ENCODE measurements at regions not wholly inside any gene's neighbourhood (a gene's known extent, or its start where the extent isn't known, plus 50 kb on each side); places are given as distances from the start of the nearest gene placed in this dataset.

DNA sequence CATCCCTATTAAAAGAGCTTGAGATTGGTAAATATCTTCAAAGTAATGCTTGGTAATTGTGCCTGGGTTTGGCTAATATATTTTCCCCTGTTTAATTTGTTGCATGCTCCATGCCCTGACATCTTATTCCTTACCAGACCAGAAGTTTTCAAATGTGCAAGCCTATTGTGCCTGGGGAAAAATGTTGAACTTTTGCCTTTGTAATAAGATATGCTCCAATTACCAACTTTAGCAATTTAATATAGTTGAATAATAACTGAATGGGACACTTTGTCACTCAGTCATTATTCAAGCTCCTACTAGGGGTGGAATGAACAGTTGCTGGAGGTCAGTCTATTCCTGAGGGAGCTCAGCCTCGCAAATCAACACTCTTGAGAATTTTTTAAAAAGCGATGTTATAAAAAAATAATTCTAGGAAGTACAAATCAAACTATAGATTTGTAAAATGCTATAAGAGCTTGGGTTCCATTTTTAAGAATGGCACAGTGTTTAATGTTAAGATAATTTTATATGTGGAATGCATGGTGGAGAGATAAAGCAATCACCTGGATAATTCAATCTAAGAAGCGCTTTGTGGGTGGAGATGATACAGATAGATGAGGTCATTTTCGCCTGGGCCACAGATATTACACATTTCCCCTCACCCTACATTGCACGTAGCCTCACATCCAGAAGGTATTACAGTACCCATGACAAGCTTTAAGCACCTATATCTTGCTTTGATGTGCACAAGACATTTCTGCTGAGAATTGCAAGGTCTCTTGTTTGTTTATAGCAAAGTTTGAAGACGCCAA lies 231.8 kb downstream of the PIK3R1 start:
- no peak for DNase-seq (ENCODE audit: low read depth in 4 of 4, low spot score in 2 of 4)

DNA sequence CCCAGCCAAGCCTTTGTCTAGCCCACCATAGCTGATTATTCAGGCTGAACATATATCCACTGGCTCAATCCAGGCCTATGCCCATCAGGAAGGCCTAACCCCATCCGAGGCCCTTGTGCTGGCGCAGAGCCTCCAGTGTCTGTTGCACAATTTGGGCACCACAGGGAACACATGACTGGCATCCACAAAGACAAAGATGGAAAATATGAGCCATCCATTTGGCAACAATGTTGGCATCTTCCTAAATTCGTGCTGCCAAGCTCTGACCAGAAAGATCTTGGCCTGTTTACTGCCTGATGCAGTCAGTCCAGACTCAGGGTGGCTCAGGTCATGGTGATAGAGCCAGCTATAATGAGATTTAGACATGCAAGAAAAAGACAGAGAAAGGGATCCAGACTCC lies 233.8 kb downstream of the PIK3R1 start:
- no peak for DNase-seq (ENCODE audit: low read depth in 4 of 4, low spot score in 2 of 4)

DNA sequence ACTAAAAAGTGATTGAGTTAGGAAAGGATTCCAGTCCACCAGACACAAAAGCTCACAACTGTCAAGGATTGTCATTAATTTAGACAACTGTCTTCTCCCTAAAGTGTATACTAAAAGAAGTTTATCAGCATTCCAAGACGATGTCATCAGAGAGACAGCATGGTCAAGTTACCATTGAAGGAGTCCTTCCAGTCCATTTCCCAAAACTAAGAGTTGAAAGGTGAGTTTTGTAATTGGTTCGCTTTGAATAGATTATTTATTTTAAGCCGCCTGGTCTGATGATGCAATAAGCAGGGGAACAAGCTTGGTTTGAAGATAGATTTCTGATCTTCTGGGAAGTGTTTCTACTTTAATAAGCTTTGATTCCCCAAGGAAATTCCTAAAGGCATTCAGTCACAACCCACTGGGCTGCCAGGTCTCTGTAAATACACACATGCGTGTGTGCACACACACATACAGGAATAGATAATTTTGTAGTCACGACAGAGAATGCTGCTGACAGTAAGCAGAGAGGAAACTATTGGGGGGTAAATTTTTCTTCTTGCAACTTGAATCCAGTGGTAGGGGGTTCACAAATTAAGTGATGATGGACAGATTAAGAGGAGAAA lies 234.8 kb downstream of the PIK3R1 start:
- no peak for DNase-seq (ENCODE audit: low read depth in 4 of 4, low spot score in 2 of 4)

DNA sequence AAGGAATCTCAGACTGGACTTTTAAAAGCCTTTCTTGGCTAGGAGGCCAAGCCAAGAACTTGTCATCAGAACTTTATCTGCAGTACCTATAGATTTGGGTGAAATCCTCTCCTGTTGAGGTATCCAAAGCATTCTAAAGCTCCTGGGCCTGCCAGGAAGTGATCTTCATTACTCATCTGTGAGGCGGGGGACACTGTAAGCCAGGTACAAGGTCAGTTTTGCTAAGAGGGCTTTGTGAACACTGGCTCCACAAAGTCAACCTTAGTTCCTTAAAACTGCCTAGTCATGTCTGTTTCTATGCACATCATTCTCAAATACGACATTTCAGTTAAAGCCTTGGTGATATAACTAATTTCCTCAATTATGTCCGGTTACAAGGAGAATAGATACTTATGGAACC lies 236.7 kb downstream of the PIK3R1 start:
- DNase-seq (ENCODE audit: low read depth in 4 of 4, low spot score in 2 of 4): no peak

DNA sequence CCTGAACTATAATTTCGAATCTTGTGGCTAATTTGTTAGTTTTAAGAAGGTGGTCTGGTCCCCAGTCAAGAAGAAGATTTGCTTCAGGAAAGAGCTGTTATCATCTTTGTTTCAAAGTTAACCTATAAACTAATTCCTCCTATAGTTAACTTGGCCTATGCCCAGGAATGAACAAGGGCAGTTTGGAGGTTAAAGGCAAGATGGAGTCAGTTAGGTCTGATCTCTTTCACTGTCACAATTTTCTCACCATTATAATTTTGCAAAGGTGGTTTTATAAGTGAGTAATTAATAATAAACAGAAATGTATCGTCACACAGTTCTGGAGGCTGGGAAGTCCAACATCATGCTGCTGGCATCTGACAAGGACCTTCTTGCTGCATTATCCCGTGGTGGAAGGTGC lies 238.6 kb downstream of the PIK3R1 start:
- DNase-seq (ENCODE audit: low read depth in 4 of 4, low spot score in 2 of 4): no peak

DNA sequence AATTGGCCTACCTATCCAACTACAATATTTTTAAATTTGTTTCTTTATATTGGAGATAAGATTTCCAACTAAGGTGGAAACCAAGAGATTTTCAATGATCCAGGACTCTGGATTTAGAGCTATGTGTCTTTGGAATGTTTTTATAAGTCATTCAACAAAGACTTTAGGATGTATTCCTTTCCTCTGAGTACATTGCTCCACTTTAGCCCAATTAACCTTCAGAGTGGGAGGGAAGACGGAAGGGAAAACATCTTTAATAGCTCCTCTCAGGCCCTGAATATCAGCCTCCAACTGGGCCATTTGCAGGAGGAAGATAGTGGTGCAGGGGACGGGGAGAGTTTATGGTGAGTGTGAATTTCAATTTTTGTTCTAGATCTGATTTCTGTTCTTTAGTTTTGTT lies 239.2 kb downstream of the PIK3R1 start:
- DNase-seq (ENCODE audit: low read depth in 4 of 4, low spot score in 2 of 4): no peak

DNA sequence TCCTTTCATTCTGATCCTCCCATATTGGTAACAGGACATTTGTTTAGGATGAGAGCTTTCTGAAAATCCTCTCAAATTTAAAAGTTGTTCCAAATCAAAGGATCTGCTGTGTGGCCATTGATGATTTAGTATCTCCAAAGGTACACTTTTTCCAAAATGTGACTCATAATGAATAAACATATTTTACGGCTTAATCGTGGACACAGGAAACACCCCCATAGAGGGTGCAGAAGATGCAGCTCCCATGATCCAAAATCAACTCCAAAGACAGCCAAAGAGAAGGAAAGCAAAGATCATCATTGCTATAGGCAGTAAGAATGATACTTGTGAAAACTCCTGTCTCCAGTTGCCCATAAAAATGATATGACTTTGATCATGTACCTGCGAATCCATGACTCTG lies 239.7 kb downstream of the PIK3R1 start:
- DNase-seq (ENCODE audit: low read depth in 4 of 4, low spot score in 2 of 4): no peak

DNA sequence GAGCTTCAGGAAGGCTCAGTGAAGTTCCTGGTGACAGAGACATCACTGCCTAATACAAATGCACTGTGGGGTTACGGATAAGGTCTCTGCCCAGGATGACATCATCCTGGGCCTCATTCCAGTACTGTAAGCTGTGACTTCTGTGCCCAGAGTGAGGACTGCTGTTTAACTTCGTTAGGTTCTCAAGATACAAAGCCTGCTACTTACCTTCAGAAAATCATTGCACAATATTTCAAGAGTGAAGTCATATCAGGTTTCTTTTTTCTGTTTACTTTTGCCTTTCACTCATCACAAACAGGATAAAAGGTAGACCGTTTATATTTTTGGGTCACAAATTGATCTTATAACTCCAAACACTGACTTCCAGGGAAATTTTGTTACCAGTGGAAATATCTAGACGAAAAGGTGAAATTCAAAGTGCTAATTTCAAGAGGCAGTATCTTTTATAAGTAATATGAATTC lies 241.2 kb downstream of the PIK3R1 start:
- DNase-seq (ENCODE audit: low read depth in 4 of 4, low spot score in 2 of 4): no peak

DNA sequence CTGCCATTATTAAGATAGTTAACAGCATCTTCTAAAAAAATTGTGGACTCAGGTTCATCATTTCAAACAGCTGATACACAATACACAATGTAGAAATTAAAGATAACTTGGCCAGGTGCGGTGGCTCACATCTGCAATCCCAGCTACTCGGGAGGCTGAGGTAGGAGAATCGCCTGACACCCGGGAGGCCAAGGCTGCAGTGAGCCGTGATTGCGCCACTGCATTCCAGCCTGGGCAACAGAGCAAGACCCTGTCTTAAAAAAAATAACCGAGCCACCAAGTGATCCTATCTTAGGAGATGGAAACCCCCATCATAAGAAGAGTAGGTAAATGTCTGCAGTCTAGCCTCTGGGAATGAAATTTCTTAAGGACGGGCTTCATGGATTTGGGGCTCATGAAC lies 241.7 kb downstream of the PIK3R1 start:
- no peak for DNase-seq (ENCODE audit: low read depth in 4 of 4, low spot score in 2 of 4)

DNA sequence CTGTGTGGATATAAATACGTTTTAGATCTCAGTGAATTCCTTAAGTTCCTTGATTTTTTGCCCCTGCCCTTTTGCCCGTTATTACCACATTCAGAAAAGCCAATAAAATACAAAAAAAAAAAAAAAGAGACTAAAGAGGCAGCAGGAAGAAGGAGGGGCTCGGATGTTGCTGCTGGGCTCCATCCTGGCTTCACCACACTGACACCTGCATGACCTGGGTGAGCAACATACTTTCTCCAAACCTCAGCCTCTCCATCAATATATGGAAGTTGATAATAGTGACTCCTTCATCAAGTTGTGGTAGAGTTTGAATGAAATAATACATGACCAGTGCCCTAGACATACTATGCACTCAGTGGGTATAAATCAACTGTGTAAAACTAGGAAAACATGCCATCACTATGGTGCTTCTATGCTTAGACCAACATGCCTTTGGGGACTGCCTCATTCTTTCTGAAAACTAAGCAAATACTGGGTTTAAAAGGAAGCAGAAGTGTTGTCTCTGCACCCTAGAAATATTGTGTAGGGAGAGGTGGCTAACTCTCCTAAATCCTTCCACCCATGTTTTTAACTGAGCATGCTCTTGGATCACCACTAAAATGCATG lies 243.0 kb downstream of the PIK3R1 start:
- no peak for DNase-seq (ENCODE audit: low read depth in 4 of 4, low spot score in 2 of 4)

DNA sequence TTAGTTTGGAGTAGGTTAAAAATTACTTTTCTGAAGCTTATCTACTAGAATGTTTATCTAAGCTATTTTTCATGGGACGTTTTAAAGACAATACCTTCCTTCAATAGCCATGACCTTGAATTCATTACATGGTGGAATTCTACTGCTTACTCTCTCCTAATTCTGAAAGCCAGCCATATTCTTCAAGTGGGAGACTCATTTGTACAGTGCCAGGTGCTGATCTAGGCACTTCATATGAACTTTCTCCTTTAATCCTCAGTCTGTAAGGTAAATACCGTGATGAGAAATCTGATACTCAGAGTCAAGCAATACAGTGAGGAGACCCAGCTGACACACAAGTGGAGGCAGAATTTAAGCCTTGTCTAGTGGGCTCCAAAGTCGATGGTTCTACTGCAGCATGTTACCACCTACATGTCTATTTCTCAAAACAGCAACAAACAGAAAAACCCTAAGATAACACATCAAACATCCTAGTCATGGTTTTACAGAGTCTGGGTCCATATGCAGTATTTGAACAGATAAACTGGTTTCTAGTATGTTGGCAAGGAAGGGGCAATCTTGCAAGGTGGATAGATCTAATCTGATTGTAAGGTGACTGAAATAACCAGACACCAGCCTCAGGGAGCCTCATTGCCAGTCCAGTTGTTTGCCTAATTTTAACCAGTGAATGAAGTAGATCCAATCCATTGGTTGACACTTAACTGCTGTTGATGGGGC lies 243.7 kb downstream of the PIK3R1 start:
- DNase-seq (ENCODE audit: low read depth in 4 of 4, low spot score in 2 of 4): no peak

DNA sequence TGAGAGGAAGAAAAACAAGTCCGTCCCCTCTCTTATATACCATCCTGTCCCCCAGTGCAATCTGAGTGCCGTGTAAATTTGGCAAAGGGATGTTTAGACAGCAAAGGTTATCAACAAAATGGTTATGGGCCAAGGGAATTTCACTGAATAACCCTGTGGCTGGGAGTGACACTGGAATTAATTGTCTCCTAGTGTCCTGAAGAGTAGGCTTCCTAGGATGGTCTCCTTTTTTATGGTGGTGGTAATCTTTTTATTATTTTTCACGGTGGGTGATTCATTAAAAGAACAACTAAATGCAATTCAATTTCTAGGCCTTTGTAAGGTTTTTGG lies 244.2 kb downstream of the PIK3R1 start:
- DNase-seq (ENCODE audit: low read depth in 4 of 4, low spot score in 2 of 4): no peak

DNA sequence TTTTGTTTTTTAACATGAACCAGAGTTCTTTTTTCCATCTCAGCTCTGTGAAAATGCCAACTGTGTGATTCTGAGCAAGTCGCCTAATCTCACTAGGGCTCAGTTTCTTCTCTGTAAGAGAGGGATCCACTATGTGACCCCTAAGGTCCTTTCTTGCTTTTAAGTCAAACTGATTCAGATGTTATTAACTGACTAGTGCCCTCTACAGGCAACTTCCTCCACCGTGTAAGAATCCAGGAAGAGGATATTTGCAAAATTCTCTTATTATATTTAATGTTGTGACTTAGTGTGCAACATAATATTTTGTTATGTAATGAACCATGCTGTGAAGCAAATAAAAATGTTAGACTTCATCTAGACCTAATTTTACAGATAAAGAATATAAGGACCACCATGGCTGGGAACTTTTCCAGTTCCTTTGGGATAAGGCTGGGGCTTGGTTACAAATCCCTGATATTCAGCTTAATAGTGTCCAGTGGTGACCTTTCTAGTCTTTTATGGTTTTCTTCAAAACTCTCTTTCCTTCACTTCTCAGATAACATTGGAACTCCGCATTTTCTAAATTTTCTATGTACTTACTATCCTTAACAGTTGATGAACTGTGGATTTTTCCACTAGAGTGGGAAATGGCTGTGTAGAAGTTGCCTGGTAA lies 244.7 kb downstream of the PIK3R1 start:
- no peak for DNase-seq (ENCODE audit: low read depth in 4 of 4, low spot score in 2 of 4)

DNA sequence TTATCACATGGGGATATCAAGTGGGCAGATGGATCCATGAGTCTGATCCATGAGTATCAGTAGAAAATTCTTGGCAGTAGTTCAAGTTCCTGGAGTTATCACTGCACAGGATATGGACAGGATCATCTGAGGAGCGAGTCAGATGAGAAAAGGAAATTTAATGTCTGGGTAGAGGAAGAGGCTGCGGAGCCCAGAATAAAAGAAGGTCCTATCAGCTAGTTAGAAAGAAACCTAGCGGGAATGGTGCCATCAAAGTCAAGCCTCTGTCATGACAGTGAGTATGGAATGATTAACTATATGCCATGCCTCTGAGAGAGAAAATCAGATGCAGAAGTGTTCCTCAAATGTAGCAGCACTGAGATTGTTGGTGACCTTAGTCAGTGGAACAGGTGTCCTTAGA lies 248.1 kb downstream of the PIK3R1 start:
- DNase-seq (ENCODE audit: low read depth in 4 of 4, low spot score in 2 of 4): no peak

DNA sequence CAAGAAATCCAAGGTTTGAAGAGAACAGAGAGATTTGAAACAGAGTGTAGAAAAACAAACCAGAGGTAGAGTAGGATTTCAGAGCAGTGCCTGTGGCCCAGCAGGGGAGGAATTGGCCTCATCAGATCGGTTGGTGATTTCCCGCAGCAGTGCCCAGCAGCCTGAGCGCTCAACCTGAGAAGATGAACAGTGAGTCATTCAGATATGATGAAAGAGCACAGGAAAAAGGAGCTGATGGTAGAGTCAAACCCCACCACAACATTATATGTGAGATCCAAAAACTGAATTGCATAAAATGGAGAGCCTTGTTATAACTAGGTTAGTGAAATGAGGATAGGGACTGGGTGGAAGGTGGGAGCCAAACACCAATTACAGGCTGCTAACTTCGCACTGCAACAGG lies 248.9 kb downstream of the PIK3R1 start:
- no peak for DNase-seq (ENCODE audit: low read depth in 4 of 4, low spot score in 2 of 4)

DNA sequence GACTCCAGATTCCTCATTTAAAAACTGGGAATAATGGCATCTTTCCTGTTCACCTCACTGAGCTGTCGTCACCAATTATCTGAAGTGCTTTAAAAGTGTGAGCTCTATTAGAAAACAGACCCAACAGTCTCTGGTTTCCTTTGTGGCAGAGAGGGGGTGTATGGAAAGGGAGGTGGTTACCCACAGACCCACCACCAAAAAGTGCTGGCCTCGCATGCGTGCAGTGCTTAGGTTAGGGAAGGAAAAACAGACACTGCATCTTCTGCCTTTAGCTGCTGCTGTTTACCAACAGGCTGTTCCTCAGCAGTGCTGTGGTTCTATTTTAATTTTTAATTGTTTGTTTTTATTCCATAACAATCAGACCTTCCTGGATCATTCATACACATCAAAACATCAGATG lies 249.6 kb downstream of the PIK3R1 start:
- DNase-seq (ENCODE audit: low read depth in 4 of 4, low spot score in 2 of 4): no peak

DNA sequence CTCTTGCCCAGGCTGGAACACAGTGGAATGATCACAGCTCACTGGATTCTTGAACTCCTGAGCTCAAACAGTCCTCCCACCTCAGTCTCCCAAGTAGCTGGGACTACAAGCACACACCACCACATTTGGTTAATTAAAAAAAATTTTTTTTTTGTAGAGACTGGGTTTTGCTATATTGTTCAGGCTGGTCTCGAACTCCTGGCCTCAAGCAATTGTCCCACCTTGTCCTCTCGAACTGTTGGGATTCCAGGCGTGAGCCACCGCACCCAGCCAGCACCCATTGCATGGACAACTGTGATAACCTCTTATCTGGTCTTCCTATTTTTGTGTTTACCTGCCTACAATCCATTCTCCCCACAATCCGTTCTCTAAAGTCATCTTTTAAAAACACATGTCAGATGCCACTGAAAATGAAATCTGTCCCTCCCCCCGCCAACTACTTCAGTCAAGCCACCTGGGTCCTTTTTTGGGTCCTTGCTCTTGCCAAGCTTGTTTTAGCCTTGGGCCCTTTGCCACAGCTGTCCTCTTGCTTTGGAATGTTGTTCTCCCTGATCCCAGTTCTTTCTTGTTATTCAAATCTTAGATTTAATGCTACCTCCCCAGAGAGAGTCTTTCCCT lies 250.5 kb downstream of the PIK3R1 start:
- no peak for DNase-seq (ENCODE audit: low read depth in 4 of 4, low spot score in 2 of 4)

DNA sequence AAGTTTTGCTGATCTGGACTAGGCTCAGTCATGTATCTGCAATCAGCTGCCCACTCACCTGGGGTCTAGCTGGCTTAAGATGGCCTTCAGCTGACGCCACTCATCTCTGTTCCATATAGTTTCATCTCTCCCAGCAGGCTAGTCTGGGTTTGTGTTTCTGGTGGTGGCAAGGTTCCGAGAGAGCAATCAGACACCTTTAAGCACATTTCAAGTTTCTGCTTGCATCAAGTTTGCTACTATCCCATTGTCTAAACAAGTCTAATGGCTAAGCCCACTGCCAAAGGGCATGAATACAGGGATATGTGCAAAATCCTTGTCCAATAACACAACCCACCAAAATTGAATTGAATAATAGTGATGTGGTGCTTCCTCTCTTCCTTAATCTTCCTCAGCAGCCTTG lies 251.7 kb downstream of the PIK3R1 start:
- DNase-seq (ENCODE audit: low read depth in 4 of 4, low spot score in 2 of 4): no peak

DNA sequence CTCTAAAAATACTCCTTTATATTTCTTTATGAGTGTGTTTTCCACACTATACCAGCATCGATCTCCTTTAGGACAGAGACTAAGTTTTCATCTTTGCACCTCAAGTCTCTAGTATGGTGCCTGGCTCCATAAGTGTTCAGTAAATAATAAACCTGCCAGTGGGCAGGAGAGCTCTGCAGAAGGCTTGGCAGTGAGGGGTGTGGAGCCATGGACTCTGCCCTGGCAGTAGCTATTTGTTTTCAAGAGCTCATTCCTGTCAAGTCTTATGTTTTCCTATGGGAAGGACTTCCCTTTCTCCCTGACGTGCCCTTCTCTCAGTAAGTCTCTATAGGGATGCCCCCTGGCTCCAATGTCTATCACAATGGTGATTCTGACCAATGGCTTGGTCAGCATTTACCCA lies 252.2 kb downstream of the PIK3R1 start:
- no peak for DNase-seq (ENCODE audit: low read depth in 4 of 4, low spot score in 2 of 4)

DNA sequence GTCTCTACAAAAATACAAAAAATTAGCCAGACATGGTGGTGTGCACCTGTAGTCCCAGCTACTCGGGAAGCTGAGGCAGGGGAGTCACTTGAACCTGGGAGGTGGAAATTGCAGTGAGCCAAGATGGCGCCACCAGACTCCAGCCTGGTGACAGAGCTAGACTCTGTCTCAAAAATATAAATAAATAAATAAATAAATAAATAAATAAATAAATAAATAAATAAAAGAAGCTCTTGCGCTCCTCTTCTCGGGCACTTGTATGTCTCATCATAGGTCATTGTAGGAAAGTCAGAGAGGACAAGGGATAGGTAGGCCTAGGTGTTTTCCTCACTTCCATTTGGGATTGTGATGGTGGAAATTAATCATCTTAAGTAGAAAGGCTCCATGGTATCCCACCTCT lies 252.8 kb downstream of the PIK3R1 start:
- DNase-seq (ENCODE audit: low read depth in 4 of 4, low spot score in 2 of 4): no peak
